CD4-positive, alpha-beta T cell treated with Interleukin-15 for 4 hours (primary cell): ENCODE measurements at regions not wholly inside any gene's neighbourhood (a gene's known extent, or its start where the extent isn't known, plus 50 kb on each side); places are given as distances from the start of the nearest gene placed in this dataset.
"Not testable (repeated sequence)": the region's sequence is repeated elsewhere in the genome, so short reads cannot be mapped to it uniquely, and the experiment has no call there.

Experiments
- DNase-seq: peaks from one replicate; pipeline ENCODE4 v3.0.0-alpha.2; 2020; ENCODE audit warnings: low spot score

- DNase-seq, result no peak
Observed at GRCh38 chr6:12478921-12479320, 188.8 kb downstream of the EDN1 start.

GRCh38 chr6:12479451-12479850 lies 189.3 kb downstream of the EDN1 start:
- no peak for DNase-seq

GRCh38 chr6:12479881-12480280 lies 189.7 kb downstream of the EDN1 start:
- no peak for DNase-seq

GRCh38 chr6:12480379-12480778 lies 190.2 kb downstream of the EDN1 start:
- no peak for DNase-seq

- no peak for DNase-seq
Observed at GRCh38 chr6:12481292-12481691, 191.1 kb downstream of the EDN1 start.

GRCh38 chr6:12481850-12482249 lies 191.7 kb downstream of the EDN1 start:
- no peak for DNase-seq

GRCh38 chr6:12482386-12483375 lies 192.5 kb downstream of the EDN1 start:
- DNase-seq, result no peak

- no peak for DNase-seq
Observed at GRCh38 chr6:12483712-12484111, 193.6 kb downstream of the EDN1 start.

- DNase-seq, result no peak
Observed at GRCh38 chr6:12484519-12484918, 194.4 kb downstream of the EDN1 start.

GRCh38 chr6:12485226-12485764 lies 195.1 kb downstream of the EDN1 start:
- no peak for DNase-seq

GRCh38 chr6:12485837-12486236 lies 195.7 kb downstream of the EDN1 start:
- DNase-seq, result no peak

GRCh38 chr6:12490351-12490903 lies 200.3 kb downstream of the EDN1 start:
- DNase-seq, result no peak

- no peak for DNase-seq
Observed at GRCh38 chr6:12490904-12491571, 200.9 kb downstream of the EDN1 start.

GRCh38 chr6:12492929-12493328 lies 202.8 kb downstream of the EDN1 start:
- not testable (repeated sequence) for DNase-seq

- DNase-seq, result no peak
Observed at GRCh38 chr6:12493446-12493845, 203.3 kb downstream of the EDN1 start.

GRCh38 chr6:12494161-12494560 lies 204.0 kb downstream of the EDN1 start:
- DNase-seq, result no peak

- DNase-seq, result no peak
Observed at GRCh38 chr6:12501990-12502389, 211.8 kb downstream of the EDN1 start.

GRCh38 chr6:12504325-12504966 lies 212.1 kb upstream of the PHACTR1 start:
- DNase-seq, result no peak

GRCh38 chr6:12505486-12505885 lies 211.1 kb upstream of the PHACTR1 start:
- DNase-seq, result no peak

- no peak for DNase-seq
Observed at GRCh38 chr6:12506159-12506558, 210.4 kb upstream of the PHACTR1 start.

GRCh38 chr6:12507636-12508035 lies 208.9 kb upstream of the PHACTR1 start:
- no peak for DNase-seq

- DNase-seq, result no peak
Observed at GRCh38 chr6:12508553-12508952, 208.0 kb upstream of the PHACTR1 start.
